ENCODE measurements at regions not wholly inside any gene's neighbourhood (a gene's known extent, or its start where the extent isn't known, plus 50 kb on each side); places are given as distances from the start of the nearest gene placed in this dataset.

DNA sequence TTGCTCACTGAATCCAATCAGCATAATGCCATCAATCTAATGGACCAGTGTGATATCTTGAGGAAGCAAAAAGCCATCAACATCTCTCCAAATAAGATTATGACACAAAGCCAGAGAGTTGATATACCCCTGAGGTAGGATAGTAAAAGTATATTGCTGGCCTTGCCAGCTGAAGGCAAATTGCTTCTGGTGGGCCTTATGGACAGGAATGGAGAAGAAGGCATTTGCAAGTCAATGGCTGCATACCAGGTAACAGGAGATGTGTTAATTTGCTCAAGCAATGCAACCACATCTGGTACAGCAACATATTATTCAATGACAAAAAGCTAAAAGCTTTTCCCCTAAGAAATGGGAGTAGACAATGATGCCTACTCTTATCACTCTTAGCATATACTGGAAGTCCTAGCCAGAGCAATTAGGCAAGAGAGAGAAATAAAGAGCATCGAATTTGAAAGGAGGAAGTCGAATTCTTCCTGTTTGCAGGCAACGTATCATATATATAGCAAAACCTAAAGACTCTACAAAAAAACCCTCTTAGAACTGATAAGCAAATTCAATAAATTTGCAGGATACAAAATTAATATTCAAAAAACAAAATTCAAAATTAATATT lies 216.1 kb upstream of the RASA1 start:
- no peak for DNase-seq (ENCODE audit: low read depth in 1 of 2, low spot score in 1 of 2)
- Histone ChIP-seq H3K27ac (no peak overlapping the region), H3K4me1 (ENCODE audit: low read depth) (no peaks in the 10 kb centered on the region), H3K9me3 (ENCODE audit: low read depth) (no peaks in the 10 kb centered on the region), H3K36me3 (no peaks in the 10 kb centered on the region), H3K27me3 (no peaks in the 10 kb centered on the region), H3K4me3 (no peak overlapping the region)
- TF ChIP-seq, protein P1, sequence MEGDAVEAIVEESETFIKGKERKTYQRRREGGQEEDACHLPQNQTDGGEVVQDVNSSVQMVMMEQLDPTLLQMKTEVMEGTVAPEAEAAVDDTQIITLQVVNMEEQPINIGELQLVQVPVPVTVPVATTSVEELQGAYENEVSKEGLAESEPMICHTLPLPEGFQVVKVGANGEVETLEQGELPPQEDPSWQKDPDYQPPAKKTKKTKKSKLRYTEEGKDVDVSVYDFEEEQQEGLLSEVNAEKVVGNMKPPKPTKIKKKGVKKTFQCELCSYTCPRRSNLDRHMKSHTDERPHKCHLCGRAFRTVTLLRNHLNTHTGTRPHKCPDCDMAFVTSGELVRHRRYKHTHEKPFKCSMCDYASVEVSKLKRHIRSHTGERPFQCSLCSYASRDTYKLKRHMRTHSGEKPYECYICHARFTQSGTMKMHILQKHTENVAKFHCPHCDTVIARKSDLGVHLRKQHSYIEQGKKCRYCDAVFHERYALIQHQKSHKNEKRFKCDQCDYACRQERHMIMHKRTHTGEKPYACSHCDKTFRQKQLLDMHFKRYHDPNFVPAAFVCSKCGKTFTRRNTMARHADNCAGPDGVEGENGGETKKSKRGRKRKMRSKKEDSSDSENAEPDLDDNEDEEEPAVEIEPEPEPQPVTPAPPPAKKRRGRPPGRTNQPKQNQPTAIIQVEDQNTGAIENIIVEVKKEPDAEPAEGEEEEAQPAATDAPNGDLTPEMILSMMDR (IDR thresholded peaks at IDR 0.05; ENCODE audit: low read depth, low read length), result no peak

DNA sequence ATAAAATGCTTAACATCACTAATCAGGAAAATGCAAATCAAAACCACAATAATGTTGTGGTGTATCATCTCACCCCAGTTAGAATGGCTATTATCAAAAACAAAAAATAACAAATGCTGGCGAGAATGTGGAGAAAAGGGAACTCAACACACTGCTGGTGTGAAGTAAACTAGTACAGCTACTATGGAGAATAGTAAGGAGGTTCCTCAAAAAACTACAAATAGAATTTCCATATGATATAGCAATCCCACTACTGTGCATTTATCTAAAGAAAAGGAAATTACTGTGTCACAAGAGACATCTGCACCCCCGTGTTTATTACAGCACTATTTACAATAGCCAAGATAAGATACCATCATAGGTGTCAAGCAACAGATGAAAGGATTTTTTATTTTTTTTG lies 214.5 kb upstream of the RASA1 start:
- DNase-seq (ENCODE audit: low read depth in 1 of 2, low spot score in 1 of 2), result no peak
- H3K27me3 ChIP-seq, result no peaks in the 10 kb centered on the region
- H3K9me3 ChIP-seq (ENCODE audit: low read depth), result no peaks in the 10 kb centered on the region
- no peaks in the 10 kb centered on the region for H3K36me3 ChIP-seq
- no peak overlapping the region for H3K27ac ChIP-seq
- H3K4me1 ChIP-seq (ENCODE audit: low read depth), result no peaks in the 10 kb centered on the region
- TF ChIP-seq, protein P1 (IDR thresholded peaks at IDR 0.05; ENCODE audit: low read depth, low read length), result no peak
- H3K4me3 ChIP-seq, result no peak overlapping the region

GRCh38 chr5:87054821-87055220 lies 212.9 kb upstream of the RASA1 start:
- Histone ChIP-seq H3K27ac (no peak overlapping the region), H3K4me3 (no peak overlapping the region), H3K27me3 (no peaks in the 10 kb centered on the region), H3K4me1 (ENCODE audit: low read depth) (no peaks in the 10 kb centered on the region), H3K36me3 (no peaks in the 10 kb centered on the region), H3K9me3 (ENCODE audit: low read depth) (no peaks in the 10 kb centered on the region)
- DNase-seq (ENCODE audit: low read depth in 1 of 2, low spot score in 1 of 2), result no peak
- TF ChIP-seq, protein P1 (IDR thresholded peaks at IDR 0.05; ENCODE audit: low read depth, low read length), result no peak

DNA sequence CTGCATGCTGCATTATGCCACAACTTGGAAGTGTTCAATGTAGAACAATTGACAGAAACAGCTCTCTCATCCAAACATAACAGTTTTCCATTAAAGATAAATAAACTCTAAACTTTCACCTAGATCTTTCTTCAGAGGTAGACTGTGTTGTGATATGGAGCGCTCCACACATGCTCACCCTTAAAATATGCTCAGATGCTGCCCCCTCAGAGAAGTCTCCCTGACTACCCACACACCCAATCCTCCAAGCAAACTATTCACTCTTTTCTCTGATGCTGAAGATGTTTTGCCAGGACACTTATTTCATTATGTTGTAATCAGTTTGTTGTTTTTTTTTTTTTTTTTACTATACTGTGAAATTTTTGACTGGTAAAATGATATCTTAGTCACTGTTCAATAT lies 206.6 kb upstream of the RASA1 start:
- H3K36me3 ChIP-seq, result no peaks in the 10 kb centered on the region
- H3K27ac ChIP-seq, result no peak overlapping the region
- H3K9me3 ChIP-seq (ENCODE audit: low read depth), result no peaks in the 10 kb centered on the region
- no peak overlapping the region for H3K4me3 ChIP-seq
- TF ChIP-seq, protein P1 (IDR thresholded peaks at IDR 0.05; ENCODE audit: low read depth, low read length), result no peak
- DNase-seq (ENCODE audit: low read depth in 1 of 2, low spot score in 1 of 2), result no peak
- no peaks in the 10 kb centered on the region for H3K4me1 ChIP-seq (ENCODE audit: low read depth)
- H3K27me3 ChIP-seq, result no peaks in the 10 kb centered on the region

- H3K9me3 ChIP-seq (ENCODE audit: low read depth), result no peaks in the 10 kb centered on the region
- H3K27me3 ChIP-seq, result no peaks in the 10 kb centered on the region
- H3K36me3 ChIP-seq, result no peaks in the 10 kb centered on the region
- DNase-seq (ENCODE audit: low read depth in 1 of 2, low spot score in 1 of 2), result no peak
- TF ChIP-seq, protein P1 (IDR thresholded peaks at IDR 0.05; ENCODE audit: low read depth, low read length), result no peak
- H3K4me1 ChIP-seq (ENCODE audit: low read depth), result no peaks in the 10 kb centered on the region
- H3K27ac ChIP-seq, result no peak overlapping the region
- no peak overlapping the region for H3K4me3 ChIP-seq
Observed at GRCh38 chr5:87069311-87069710, 198.4 kb upstream of the RASA1 start.

All from cardiac muscle cell (in vitro differentiated cells and primary cell).